Peyer's patch (tissue), 4 donors: ENCODE measurements at regions not wholly inside any gene's neighbourhood (a gene's known extent, or its start where the extent isn't known, plus 50 kb on each side); places are given as distances from the start of the nearest gene placed in this dataset.

ENCODE experiments used
- DNase-seq, 3 donors: peaks; one replicate each; pipeline ENCODE4 v3.0.0-alpha.2; 2017 to 2019
- H3K27ac ChIP-seq, 4 donors: fragments of 200-600 bp; sonication (generic); one replicate each; pipeline ENCODE4 v1.5.1; 2016 to 2019
- H3K27me3 ChIP-seq, 2 donors: fragments of 200-600 bp; sonication (generic); one replicate each; pipeline ENCODE4 v1.5.1; 2019
- H3K36me3 ChIP-seq, 3 donors: fragments of 200-600 bp; sonication (generic); one replicate each; pipeline ENCODE4 v1.5.1; 2016 to 2019
- H3K4me1 ChIP-seq, 4 donors: fragments of 200-600 bp; sonication (generic); one replicate each; pipeline ENCODE4 v1.5.1; 2016 to 2019
- H3K4me3 ChIP-seq, 4 donors: fragments of 200-600 bp; sonication (generic); 1 replicate in 3 of 4; 2 replicates in 1 of 4; pipeline ENCODE4 v1.5.1; 2016 to 2019; ENCODE audit warnings: mild to moderate bottlenecking in 1 of 4
- H3K9me3 ChIP-seq, 4 donors: fragments of 200-600 bp; sonication (generic); one replicate each; pipeline ENCODE4 v1.5.1; 2016 to 2019; ENCODE audit warnings: mild to moderate bottlenecking in 1 of 4
- POLR2A ChIP-seq, 2 donors: fragments of 450-650 bp; IDR thresholded peaks; one replicate each; pipeline ENCODE4 v1.5.1; 2017; ENCODE audit warnings: antibody characterized with exemption in 2 of 2, mild to moderate bottlenecking in 2 of 2, moderate library complexity in 2 of 2
- TF ChIP-seq, protein P1 (sequence below), 6 experiments: fragments of 450-650 bp in 4 of 6; fragments of 200-600 bp in 2 of 6; sonication (generic) in 1 of 6; IDR thresholded peaks; one replicate each; pipeline ENCODE4 v1.5.1; 2017 to 2019; ENCODE audit warnings: antibody characterized with exemption in 6 of 6, mild to moderate bottlenecking in 3 of 6, moderate library complexity in 1 of 6

DNA sequence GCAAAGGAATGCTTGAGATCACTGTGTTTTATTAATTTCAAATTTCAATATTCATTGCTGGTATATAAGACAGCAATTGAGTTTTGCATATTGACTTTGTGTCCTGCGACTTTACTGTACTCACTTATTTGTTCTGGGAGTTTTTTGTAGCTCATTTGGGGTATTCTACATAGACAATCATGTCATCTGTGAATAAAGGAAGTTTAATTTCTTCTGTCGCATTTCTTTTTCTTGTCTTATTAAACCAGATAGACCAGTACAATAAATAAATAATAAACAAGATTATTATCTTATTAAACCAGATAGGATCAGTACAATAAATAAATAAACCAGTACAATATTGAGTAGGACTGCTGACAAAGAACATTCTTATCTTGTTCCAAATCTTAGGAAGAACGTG, 448.2 kb downstream of the RPS24 start:
- no peaks in the 10 kb centered on the region for H3K27me3 ChIP-seq
- TF ChIP-seq, protein P1, sequence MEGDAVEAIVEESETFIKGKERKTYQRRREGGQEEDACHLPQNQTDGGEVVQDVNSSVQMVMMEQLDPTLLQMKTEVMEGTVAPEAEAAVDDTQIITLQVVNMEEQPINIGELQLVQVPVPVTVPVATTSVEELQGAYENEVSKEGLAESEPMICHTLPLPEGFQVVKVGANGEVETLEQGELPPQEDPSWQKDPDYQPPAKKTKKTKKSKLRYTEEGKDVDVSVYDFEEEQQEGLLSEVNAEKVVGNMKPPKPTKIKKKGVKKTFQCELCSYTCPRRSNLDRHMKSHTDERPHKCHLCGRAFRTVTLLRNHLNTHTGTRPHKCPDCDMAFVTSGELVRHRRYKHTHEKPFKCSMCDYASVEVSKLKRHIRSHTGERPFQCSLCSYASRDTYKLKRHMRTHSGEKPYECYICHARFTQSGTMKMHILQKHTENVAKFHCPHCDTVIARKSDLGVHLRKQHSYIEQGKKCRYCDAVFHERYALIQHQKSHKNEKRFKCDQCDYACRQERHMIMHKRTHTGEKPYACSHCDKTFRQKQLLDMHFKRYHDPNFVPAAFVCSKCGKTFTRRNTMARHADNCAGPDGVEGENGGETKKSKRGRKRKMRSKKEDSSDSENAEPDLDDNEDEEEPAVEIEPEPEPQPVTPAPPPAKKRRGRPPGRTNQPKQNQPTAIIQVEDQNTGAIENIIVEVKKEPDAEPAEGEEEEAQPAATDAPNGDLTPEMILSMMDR (IDR thresholded peaks at IDR 0.05), result no peak
- no peak for TF ChIP-seq POLR2A (IDR thresholded peaks at IDR 0.05)
- no peaks in the 10 kb centered on the region for H3K4me1 ChIP-seq
- H3K27ac ChIP-seq, result no peak overlapping the region
- no peak overlapping the region for H3K4me3 ChIP-seq
- H3K36me3 ChIP-seq, result no peaks in the 10 kb centered on the region
- H3K9me3 ChIP-seq, result no peaks in the 10 kb centered on the region
- DNase-seq, result no peak

DNA sequence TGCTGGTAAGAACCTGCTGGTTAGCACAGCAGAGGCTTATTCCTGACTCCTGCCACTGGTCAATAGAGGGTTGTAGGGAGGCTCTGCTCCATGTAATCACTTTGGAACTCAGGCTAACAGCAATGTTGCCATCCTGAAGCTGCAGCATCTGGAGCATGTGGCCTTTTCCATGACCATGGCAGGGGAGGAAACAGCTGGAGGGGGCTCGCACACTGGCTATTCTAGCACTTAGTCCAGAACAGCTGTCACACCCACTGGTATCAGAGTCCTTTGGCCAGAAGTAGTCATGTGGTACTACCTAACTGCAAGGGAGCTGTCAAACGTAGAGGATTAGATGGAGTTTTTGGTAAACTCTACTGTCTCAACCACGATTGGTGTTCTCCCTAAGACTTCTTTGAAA, 450.0 kb downstream of the RPS24 start:
- no peak overlapping the region for H3K27ac ChIP-seq
- TF ChIP-seq, protein P1 (IDR thresholded peaks at IDR 0.05), result no peak
- no peak for TF ChIP-seq POLR2A (IDR thresholded peaks at IDR 0.05)

DNA sequence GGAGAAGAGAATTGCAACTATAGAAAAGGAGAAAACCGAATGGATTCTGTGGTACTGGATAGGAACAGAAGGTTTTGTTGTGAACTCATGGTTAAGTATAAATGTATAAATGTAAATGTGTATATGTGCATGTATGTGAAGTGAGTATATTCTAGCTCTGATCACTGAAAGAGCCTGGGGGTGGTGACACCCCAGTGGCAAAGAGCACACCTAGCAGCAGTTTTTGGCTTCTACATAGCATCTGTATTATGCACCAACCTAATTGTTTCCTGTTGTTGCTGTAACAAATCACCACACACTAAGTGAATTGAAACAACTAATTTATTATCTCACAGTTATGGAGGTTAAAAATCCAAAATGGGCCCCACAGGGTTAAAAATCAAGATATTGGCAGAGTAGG, 455.4 kb downstream of the RPS24 start:
- H3K36me3 ChIP-seq, result no peaks in the 10 kb centered on the region
- H3K4me3 ChIP-seq, result no peak overlapping the region
- H3K27ac ChIP-seq, result no peak overlapping the region
- H3K9me3 ChIP-seq, result no peaks in the 10 kb centered on the region
- DNase-seq, result no peak
- no peaks in the 10 kb centered on the region for H3K4me1 ChIP-seq
- TF ChIP-seq, protein P1 (IDR thresholded peaks at IDR 0.05), result no peak
- TF ChIP-seq POLR2A (IDR thresholded peaks at IDR 0.05), result no peak
- H3K27me3 ChIP-seq, result no peaks in the 10 kb centered on the region

More for the DNA sequence above, 450.0 kb downstream of the RPS24 start:
- no peaks in the 10 kb centered on the region for H3K27me3 ChIP-seq
- no peaks in the 10 kb centered on the region for H3K4me1 ChIP-seq
- no peak for DNase-seq
- no peak overlapping the region for H3K4me3 ChIP-seq
- H3K9me3 ChIP-seq, result no peaks in the 10 kb centered on the region
- H3K36me3 ChIP-seq, result no peaks in the 10 kb centered on the region

DNA sequence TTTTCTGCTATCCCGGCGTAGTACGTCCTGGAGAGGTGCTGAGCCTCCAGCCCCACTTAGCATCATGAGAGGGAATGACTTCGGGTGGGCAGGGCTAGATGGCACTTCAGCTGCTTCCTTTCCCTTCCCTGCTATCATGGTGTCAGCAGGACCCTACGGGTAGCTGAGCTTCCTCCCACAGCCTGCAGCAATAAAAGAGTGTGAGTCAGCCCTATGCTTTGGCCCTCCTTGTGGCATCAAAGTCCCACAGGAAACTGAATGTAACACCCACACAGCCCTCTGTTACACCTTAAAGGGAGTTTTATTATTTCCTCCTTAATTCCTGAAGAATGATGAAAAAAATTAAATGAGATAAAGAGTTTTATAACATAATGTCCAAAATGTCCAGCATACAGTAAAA, 458.1 kb downstream of the RPS24 start:
- Histone ChIP-seq H3K4me1 (no peaks in the 10 kb centered on the region), H3K4me3 (no peak overlapping the region), H3K9me3 (no peaks in the 10 kb centered on the region), H3K36me3 (no peaks in the 10 kb centered on the region), H3K27ac (no peak overlapping the region), H3K27me3 (no peaks in the 10 kb centered on the region)
- TF ChIP-seq POLR2A (IDR thresholded peaks at IDR 0.05), result no peak
- TF ChIP-seq, protein P1 (IDR thresholded peaks at IDR 0.05), result no peak
- DNase-seq, result peak in 1 of 3 donors; percentile 51

DNA sequence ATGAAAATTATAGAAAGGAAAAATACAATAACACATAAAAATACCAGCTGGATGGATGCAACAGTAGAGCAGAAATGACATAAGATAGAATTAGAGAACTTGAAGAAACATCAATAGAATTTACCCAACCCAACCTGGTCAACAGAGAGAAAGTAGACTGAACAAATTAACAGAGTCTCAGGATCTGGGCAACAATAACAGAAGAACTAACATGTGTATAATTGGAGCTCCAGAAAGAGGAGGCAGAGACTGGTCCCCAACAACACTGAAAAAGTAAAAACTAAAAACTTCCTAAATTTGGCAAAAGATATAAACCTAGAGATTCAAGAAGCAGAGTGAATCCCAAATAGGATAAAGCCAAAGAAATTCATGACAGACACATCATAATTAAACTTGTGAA, 458.8 kb downstream of the RPS24 start:
- no peaks in the 10 kb centered on the region for H3K4me1 ChIP-seq
- H3K9me3 ChIP-seq, result no peaks in the 10 kb centered on the region
- no peaks in the 10 kb centered on the region for H3K27me3 ChIP-seq
- TF ChIP-seq, protein P1 (IDR thresholded peaks at IDR 0.05), result no peak
- no peak for TF ChIP-seq POLR2A (IDR thresholded peaks at IDR 0.05)
- no peak overlapping the region for H3K27ac ChIP-seq
- no peaks in the 10 kb centered on the region for H3K36me3 ChIP-seq
- no peak overlapping the region for H3K4me3 ChIP-seq
- no peak for DNase-seq

DNA sequence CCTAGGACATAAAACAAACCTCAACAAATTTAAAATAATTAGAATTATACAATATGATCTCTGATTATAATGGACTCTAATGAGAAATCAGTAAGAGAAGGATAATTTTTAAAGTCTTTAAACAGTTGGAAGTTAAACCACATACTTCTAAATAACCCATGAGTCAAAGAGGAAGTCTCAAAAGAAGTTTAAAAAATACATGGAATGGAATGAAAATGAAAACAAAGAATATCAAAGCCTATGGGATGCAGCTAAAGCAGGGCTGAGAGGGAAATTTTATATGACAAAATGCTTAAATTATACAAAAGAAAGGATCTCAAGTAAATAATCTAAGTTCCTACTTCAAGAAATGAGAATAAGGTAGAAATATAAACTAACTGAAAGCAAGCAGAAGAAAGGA, 460.5 kb downstream of the RPS24 start:
- Histone ChIP-seq H3K27me3 (no peaks in the 10 kb centered on the region), H3K4me1 (no peaks in the 10 kb centered on the region), H3K27ac (no peak overlapping the region), H3K4me3 (no peak overlapping the region), H3K9me3 (no peaks in the 10 kb centered on the region), H3K36me3 (no peaks in the 10 kb centered on the region)
- TF ChIP-seq, protein P1 (IDR thresholded peaks at IDR 0.05), result no peak
- TF ChIP-seq POLR2A (IDR thresholded peaks at IDR 0.05), result no peak
- no peak for DNase-seq
